ENCODE measurements at regions not wholly inside any gene's neighbourhood (a gene's known extent, or its start where the extent isn't known, plus 50 kb on each side); places are given as distances from the start of the nearest gene placed in this dataset.

GRCh38 chr19:31718032-31718431 lies 368.8 kb upstream of the TSHZ3 start:
- no peak overlapping the region for H2BK20ac ChIP-seq (ENCODE audit: low read length)
- no peak overlapping the region for H3K18ac ChIP-seq (ENCODE audit: extremely low read depth, low read length)
- no peak overlapping the region for H4K5ac ChIP-seq (ENCODE audit: insufficient read length, low read depth, low read length)
- ChIA-PET CTCF (ENCODE audit: partially characterized antibody) (no interaction called here), POLR2A (ENCODE audit: partially characterized antibody) (no interaction called here)
- no peak overlapping the region for H3K4me2 ChIP-seq (ENCODE audit: insufficient read depth in 1 of 2, low read depth in 2 of 2, low read length in 2 of 2)
- H2BK12ac ChIP-seq (ENCODE audit: low read depth, low read length): no peak overlapping the region
- no peak overlapping the region for H3K9ac ChIP-seq (replicated peaks in 1 of 4; ENCODE audit: extremely low read depth in 1 of 4, low read depth in 3 of 4, low read length in 3 of 4)
- 84% methylated on average over 6 of the region's 6 CpGs; no CpG with 5 or more reads in 1 of the 2 experiments for WGBS, 2 experiments (ENCODE audit: extremely low coverage in 1 of 2, insufficient coverage in 1 of 2, insufficient read length in 1 of 2, insufficient replicate concordance in 2 of 2, low coverage in 1 of 2, low lambda C conversion rate in 2 of 2, missing lambda C conversion rate in 1 of 2)
- no peak overlapping the region for H3K14ac ChIP-seq (ENCODE audit: insufficient read length)
- H4K91ac ChIP-seq (replicated peaks; ENCODE audit: insufficient read length, low read length): no peak overlapping the region
- H3K23ac ChIP-seq (ENCODE audit: insufficient read length): no peak overlapping the region
- no peak overlapping the region for H2BK120ac ChIP-seq (replicated peaks; ENCODE audit: low read depth, low read length)
- H2BK15ac ChIP-seq (ENCODE audit: low read length): no peak overlapping the region
- no peaks in the 10 kb centered on the region for H3K79me2 ChIP-seq (ENCODE audit: control insufficient read depth in 1 of 2, insufficient read depth in 2 of 2, low read length in 2 of 2)
- H3K4me1 ChIP-seq (replicated peaks in 1 of 4; ENCODE audit: control insufficient read depth in 3 of 4, insufficient read depth in 4 of 4, low read length in 3 of 4): no peaks in the 10 kb centered on the region; a peak in 1 of 7 replicates
- no peaks in the 10 kb centered on the region for H3K36me3 ChIP-seq (ENCODE audit: control insufficient read depth in 2 of 4, insufficient read depth in 4 of 4, low read length in 3 of 4)
- H3K79me1 ChIP-seq (ENCODE audit: low read depth, low read length): no peaks in the 10 kb centered on the region
- no peaks in the 10 kb centered on the region for H3K23me2 ChIP-seq (ENCODE audit: low read depth, low read length)
- no peaks in the 10 kb centered on the region for H3K27me3 ChIP-seq (replicated peaks in 1 of 4; ENCODE audit: control insufficient read depth in 3 of 4, extremely low read depth in 1 of 4, insufficient read depth in 3 of 4, low read length in 3 of 4)
- DNase-seq (ENCODE audit: low read depth in 1 of 2, low spot score in 2 of 2) (no peak), FAIRE-seq (no peak)
- H3K9me3 ChIP-seq (ENCODE audit: insufficient read depth in 2 of 2, low read depth in 1 of 2, low read length in 1 of 2): no peaks in the 10 kb centered on the region
- no peak overlapping the region for H2AK5ac ChIP-seq (ENCODE audit: low read depth, low read length)
- no peak overlapping the region for H4K8ac ChIP-seq (ENCODE audit: extremely low read depth, insufficient read depth, low read length)
- H3K4me3 ChIP-seq (ENCODE audit: extremely low read depth in 1 of 4, insufficient read depth in 2 of 4, low read depth in 3 of 4, low read length in 4 of 4): no peak overlapping the region
- no peaks in the 10 kb centered on the region for H4K20me1 ChIP-seq (replicated peaks in 1 of 2; ENCODE audit: control insufficient read depth in 1 of 2, insufficient read depth in 2 of 2, low read length in 2 of 2)
- TF ChIP-seq ASH2L (IDR thresholded peaks at IDR 0.05; ENCODE audit: low read length): no peak
- TF ChIP-seq SAP30 (IDR thresholded peaks at IDR 0.05; ENCODE audit: insufficient read depth, insufficient replicate concordance, low read length): no peak
- no peak for TF ChIP-seq RBBP5 (IDR thresholded peaks at IDR 0.05; ENCODE audit: borderline replicate concordance, low read depth, low read length)
- no peak overlapping the region for H3K27ac ChIP-seq (ENCODE audit: low read depth, low read length)
- no peak overlapping the region for H3K56ac ChIP-seq (replicated peaks; ENCODE audit: insufficient read length, low read depth, low read length)
- H2BK5ac ChIP-seq (ENCODE audit: low read depth, low read length): no peak overlapping the region
- H3K4ac ChIP-seq (replicated peaks; ENCODE audit: insufficient read length, low read depth, low read length): no peak overlapping the region
- no peak overlapping the region for H2AFZ ChIP-seq (ENCODE audit: low read length)
